Mucosa of descending colon (tissue), 3 donors: ENCODE measurements at regions not wholly inside any gene's neighbourhood (a gene's known extent, or its start where the extent isn't known, plus 50 kb on each side); places are given as distances from the start of the nearest gene placed in this dataset.
"Not testable (repeated sequence)": the region's sequence is repeated elsewhere in the genome, so short reads cannot be mapped to it uniquely, and the experiment has no call there.

Experiments used
- ATAC-seq: fragments of 200-7000 bp; cut with Tn5 transposase; one replicate; pipeline ENCODE4 v1.9.1; 2020; ENCODE audit warnings: mild to moderate bottlenecking, moderate library complexity
- DNase-seq, 3 donors: peaks; one replicate each; pipeline ENCODE4 v3.0.0-alpha.2; 2020
- H3K36me3 ChIP-seq: fragments of 200-600 bp; one replicate; pipeline ENCODE4 v1.8.0; 2021; ENCODE audit warnings: low read depth, mild to moderate bottlenecking
- H3K4me1 ChIP-seq: fragments of 200-600 bp; one replicate; pipeline ENCODE4 v1.8.0; 2021; ENCODE audit warnings: low read depth, mild to moderate bottlenecking
- H3K4me3 ChIP-seq: fragments of 200-600 bp; one replicate; pipeline ENCODE4 v1.8.0; 2021; ENCODE audit warnings: mild to moderate bottlenecking
- H3K9me3 ChIP-seq: fragments of 200-600 bp; one replicate; pipeline ENCODE4 v1.8.0; 2021; ENCODE audit warnings: mild to moderate bottlenecking
- intact Hi-C, 2 donors: fragments of 100-400 bp; cut with DNase I in 1 of 2; cut with micrococcal nuclease in 1 of 2; formaldehyde crosslinking; loops; one replicate each; pipeline versions ENCODE4 v1.11.0 to v1.11.1; 2022; cut with DNase I, micrococcal nuclease
- TF ChIP-seq, protein P1 (sequence below): fragments of 200-600 bp; IDR thresholded peaks from one replicate; pipeline ENCODE4 v1.8.0; 2022; ENCODE audit warnings: antibody characterized with exemption, mild to moderate bottlenecking
- donor health status: DM: no; HTN: no; CAD: no; lungs with moderate emphysema.
- donor health status: DM: no; HTN: no; CAD: no.
- donor health status: DM: no; HTN: yes; CAD: no.

DNA sequence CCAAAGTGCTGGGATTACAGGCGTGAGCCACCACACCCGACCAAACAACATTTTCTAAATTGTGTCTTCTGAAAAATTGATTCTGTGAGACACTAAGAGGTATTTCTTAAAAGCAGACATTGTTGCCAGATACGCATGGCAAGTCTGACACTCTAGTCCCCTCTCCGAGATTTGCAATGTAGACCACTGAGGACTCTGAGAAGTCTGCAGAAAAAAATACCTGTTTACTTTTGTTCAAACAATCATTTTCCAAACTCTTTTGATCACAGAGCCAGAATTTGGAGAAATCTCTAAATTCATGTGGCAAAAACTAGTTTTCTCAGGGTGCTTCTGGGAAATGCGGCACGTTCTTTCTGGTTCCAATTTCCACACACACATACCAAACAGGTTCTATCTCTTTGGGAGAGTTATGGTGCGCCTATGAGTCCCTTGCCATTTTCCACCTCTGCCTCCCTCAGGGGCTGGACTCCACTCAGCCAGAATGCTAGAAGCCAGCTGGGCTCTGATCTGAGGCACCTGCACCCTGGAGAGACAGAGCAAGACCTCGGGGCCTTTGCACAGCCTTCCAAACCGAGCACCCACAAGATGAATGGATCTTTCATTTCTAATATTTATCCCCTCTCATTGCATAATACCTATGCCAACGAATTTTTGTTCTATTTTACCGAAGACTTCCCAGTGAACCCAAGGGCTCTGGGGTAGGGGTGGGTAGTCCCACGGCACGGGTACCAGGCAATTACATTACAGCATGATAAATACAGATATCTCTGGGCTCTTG, 152.7 kb downstream of the MYCN start:
- ATAC-seq (no peak), DNase-seq (no peak)
- H3K4me1 ChIP-seq: no peaks in the 10 kb centered on the region
- no peaks in the 10 kb centered on the region for H3K36me3 ChIP-seq
- H3K4me3 ChIP-seq: no peak overlapping the region
- no peaks in the 10 kb centered on the region for H3K9me3 ChIP-seq
- intact Hi-C loops: loop anchor here in 1 of 2 donors (10.0 kb wide), 1 partner anchor 78 kb away; no protein-coding TSS in a partner anchor
- TF ChIP-seq, protein P1, sequence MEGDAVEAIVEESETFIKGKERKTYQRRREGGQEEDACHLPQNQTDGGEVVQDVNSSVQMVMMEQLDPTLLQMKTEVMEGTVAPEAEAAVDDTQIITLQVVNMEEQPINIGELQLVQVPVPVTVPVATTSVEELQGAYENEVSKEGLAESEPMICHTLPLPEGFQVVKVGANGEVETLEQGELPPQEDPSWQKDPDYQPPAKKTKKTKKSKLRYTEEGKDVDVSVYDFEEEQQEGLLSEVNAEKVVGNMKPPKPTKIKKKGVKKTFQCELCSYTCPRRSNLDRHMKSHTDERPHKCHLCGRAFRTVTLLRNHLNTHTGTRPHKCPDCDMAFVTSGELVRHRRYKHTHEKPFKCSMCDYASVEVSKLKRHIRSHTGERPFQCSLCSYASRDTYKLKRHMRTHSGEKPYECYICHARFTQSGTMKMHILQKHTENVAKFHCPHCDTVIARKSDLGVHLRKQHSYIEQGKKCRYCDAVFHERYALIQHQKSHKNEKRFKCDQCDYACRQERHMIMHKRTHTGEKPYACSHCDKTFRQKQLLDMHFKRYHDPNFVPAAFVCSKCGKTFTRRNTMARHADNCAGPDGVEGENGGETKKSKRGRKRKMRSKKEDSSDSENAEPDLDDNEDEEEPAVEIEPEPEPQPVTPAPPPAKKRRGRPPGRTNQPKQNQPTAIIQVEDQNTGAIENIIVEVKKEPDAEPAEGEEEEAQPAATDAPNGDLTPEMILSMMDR: no peak

DNA sequence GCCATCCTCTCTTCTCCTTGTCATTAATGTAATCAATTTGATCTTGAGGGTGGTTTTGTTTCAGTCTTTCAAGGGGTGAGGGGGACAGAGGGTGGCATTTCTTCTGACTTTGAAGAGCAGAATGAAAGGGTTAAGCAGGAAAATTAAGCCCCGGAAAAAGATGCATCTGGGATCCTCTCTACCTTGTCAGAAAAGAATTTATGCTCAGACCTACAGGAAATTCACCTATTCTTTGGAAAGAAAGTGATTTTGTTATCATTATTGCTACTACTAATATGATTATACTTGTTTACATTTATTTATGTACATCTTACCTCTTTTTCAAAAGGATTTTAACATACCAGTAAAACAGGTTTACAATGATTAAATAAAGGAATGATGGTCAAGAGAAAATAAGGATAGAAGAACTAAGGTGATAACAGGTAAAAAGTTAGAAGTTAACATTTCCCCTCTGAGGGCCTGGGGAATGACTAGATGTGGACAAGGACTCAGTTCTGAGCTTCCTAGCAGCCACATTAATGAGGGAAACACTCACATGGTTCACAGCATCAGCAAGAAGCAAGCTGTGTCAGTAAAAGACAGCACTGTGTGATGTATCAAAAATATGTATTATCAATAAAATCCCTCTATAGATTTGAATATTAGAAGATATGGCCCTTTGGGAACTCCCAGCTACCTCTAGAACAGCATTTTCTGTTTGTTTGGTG, 151.4 kb downstream of the MYCN start:
- no peaks in the 10 kb centered on the region for H3K36me3 ChIP-seq
- no peak overlapping the region for H3K4me3 ChIP-seq
- TF ChIP-seq, protein P1: no peak
- no peaks in the 10 kb centered on the region for H3K9me3 ChIP-seq
- no peaks in the 10 kb centered on the region for H3K4me1 ChIP-seq
- DNase-seq: no peak
- intact Hi-C loops: loop anchor here in 1 of 2 donors (10.0 kb wide), 1 partner anchor 77 kb away; no protein-coding TSS in a partner anchor
- no peak for ATAC-seq

DNA sequence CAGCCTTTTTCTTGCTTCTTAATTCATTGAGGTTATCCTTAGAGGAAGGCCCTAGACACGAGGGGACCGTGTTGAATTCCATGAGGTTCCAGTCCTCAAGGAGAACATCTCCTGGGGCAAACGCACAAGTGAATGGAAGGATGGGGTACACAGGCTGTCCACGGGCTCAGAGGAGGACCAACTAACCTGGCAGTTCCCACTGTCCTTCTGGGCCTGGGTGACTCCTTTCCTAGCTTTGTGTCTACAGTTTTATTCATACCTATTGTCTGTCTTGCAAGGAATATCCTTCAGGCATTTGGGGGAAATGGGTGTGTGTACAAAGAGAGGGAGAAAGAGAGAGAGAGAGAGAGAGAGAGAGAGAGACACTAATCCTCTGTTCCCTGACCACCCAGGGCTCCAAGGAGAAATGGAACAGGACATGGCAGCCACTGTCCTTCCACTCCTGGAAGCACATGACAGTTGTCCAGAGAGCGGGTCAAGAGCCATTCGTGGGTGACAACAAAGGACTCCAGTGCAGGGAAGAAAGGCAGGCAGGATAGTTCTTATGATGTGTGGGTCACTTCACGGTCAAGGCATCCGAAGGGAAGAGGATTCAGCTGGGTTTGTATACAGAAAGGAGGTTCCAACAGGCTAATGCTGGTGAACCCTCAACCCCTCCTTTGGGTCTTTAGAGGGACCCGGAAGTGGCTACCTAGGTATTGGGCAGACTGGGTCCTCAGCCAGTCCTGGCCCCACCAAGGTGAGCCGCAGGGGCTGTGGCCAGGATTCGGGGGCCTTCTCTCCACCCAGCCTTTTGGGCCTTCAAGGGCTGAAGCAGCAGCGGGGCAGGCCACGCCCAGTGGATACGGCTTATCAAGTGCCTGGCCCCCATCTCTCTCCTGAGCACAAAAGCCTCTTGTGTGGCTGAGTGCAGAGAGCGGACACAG, 150.6 kb downstream of the MYCN start:
- H3K4me1 ChIP-seq: no peaks in the 10 kb centered on the region
- no peaks in the 10 kb centered on the region for H3K9me3 ChIP-seq
- no peak overlapping the region for H3K4me3 ChIP-seq
- no peak for DNase-seq
- no peaks in the 10 kb centered on the region for H3K36me3 ChIP-seq
- intact Hi-C loops: loop anchor here in 1 of 2 donors (10.0 kb wide), 1 partner anchor 76 kb away; no protein-coding TSS in a partner anchor
- no peak for ATAC-seq
- TF ChIP-seq, protein P1: no peak

DNA sequence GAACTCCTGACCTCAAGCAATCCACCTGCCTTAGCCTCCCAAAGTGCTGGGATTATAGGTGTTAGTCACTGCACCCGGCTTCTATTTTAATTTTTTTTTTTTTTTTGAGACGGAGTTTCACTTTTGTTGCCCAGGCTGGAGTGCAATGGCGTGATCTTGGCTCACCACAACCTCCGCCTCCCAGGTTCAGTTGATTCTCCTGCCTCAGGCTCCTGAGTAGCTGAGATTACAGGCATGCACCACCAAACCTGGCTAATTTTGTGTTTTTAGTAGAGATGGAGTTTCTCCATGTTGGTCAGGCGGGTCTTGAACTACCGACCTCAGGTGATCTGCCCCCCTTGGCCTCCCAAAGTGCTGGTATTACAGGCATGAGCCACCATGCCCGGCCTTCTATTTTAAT, 149.1 kb downstream of the MYCN start:
- H3K9me3 ChIP-seq, H3K36me3 ChIP-seq, H3K4me1 ChIP-seq, DNase-seq, ATAC-seq, H3K4me3 ChIP-seq, intact Hi-C loops: not testable (repeated sequence)

DNA sequence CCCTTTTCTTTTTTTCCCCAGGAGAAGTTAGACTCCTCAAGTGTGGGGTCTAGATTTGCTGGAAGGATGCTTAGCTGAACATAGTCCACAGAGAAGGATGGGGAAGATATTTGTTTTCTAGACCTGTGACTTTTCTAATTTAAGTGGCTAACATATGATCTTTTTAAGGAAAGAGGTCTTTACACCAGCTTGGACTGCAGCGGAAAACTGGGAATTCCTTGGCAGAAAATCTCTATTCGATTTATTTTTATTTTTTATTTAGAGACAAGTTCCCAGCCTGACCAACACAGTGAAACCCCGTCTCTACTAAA, 148.4 kb downstream of the MYCN start:
- TF ChIP-seq, protein P1: no peak
- no peaks in the 10 kb centered on the region for H3K4me1 ChIP-seq
- no peaks in the 10 kb centered on the region for H3K36me3 ChIP-seq
- no peaks in the 10 kb centered on the region for H3K9me3 ChIP-seq
- intact Hi-C loops: no loop called here
- ATAC-seq (no peak), DNase-seq (no peak)
- H3K4me3 ChIP-seq: no peak overlapping the region
